HG02973 (cell line): ENCODE measurements at regions not wholly inside any gene's neighbourhood (a gene's known extent, or its start where the extent isn't known, plus 50 kb on each side); places are given as distances from the start of the nearest gene placed in this dataset.

ENCODE experiments used
- ATAC-seq: cut with Tn5 transposase; IDR thresholded peaks from one replicate; pipeline ENCODE4 v1.9.1; 2021; ENCODE audit warnings: moderate library complexity; ENCODE audit not compliant: unreplicated experiment

DNA sequence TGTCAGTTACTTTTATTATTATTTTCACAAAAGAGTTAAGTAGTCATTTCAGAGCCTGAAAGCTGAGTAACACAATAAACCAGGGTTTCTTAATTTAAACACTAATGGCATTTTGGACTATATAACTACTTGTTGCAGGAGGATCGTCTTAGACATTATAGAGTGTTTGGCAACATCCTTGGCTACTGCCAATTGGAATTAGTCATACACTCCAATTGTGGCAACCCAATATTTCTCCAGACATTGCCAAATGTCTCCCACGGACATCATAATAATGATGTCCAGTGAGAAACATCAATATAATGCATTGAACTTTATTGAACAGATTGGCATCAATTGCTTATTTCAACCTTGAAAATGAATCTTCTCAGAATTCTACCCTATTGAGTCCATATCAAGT, 441.9 kb upstream of the ADGRL4 start:
- no peak for ATAC-seq

DNA sequence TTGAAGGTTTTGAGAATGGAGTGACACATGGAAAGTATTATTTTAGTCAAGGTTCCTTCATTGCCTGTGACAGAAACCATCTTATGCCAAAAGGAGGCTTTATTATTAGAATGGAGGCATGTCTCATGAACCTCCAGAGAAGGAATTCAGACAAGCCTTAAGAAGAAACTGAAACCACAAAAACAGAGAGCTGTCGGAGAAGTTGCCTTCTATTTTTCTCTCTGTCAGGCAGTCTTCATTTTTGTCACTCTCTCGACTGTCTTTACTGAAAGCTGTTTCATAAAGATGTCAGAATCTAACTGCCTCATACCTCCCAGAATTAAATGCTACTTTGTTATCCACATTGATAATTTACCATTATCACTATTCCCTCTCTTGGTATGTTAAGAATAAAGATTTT, 434.7 kb upstream of the ADGRL4 start:
- ATAC-seq: no peak

DNA sequence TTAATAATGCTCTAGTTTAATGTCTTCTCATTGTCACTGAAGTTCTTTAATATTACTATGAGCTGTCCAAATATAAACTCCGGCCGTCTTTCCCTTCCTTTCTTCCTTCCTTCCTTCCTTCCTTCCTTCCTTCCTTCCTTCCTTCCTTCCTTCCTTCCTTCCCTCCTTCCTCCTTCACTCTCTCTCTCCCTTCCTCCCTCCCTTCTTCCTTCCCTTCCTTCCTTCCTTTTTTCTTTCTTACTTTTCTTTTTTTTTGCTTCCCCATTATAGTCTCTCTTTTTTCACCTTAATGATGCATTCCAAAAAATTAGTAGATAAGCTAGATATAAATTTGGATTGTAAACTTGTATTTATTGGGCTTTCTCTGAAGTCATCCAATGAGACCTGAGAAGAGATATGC, 431.0 kb upstream of the ADGRL4 start:
- no peak for ATAC-seq

DNA sequence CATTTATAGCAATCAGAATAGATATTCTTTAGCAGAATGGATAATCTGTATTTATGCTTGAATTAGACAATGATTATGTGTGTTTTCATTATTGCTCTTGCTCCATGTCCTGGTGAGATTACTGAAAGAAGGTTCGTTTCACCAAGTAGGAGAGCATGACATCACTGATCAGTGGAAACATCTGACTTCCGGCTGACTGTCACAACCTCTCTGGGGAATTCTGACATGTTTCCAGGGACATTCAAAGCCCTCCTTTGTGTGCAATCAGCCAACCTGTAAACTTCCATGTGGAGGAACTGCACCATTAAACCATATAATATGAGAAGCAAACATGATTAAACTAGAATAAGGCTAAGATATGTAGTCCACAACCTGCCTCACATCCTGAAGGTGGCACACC, 424.8 kb upstream of the ADGRL4 start:
- no peak for ATAC-seq

DNA sequence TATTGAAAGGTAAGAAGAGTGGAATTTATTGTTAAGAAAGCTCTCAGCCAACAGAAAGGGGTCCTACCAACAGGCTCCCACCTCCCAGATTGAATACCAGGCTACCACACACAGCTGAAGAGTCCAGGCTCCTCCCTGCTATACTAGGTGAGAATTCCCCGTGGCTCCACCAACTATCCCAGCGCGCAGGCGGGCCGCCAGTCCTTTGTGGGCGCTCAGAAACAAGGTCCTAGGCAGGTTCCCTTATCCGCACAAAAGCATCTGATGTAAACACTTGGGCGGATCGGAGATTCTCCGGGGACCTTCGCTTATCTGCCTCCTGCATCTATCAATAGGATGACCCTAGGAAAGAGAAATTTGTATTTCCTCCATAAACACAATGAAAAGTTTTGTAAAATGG, 423.9 kb upstream of the ADGRL4 start:
- ATAC-seq: no peak

DNA sequence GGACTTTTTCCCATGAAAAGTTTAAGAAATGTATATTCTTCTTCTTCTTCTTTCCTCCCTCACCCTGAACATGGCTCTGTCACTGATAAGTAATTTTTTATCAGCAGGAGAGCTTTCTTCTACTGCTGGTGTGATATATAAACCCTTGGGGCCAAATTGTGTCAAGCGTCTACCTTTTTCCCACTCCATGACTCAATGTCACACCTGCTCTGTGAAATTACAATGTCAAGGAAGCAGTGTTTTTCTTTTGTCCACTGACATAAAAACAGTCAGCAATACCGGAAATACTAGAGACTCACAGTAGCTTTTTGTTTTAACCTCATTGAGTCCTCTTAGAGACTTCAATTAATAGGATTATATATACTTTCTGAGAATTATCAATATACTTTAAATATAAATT, 416.2 kb upstream of the ADGRL4 start:
- no peak for ATAC-seq

DNA sequence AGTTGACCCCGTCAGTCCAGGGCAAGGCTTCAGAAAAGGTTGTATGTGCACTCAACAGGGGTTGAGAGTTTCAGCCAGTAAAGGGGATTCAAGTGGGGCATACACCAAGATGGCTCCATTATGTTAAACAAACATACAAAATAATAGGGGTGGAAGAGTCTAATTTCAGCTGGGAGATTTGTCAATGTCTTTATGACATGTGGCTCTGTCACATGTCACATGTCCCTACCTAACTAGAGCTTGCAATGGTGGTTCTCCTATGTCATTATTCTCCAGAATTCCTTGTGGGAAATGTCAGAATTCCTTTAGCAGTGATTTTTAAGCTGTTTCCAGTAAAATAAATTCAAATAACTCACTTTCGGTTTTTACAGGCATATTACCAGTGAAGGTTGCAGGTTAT, 392.0 kb upstream of the ADGRL4 start:
- no peak for ATAC-seq

DNA sequence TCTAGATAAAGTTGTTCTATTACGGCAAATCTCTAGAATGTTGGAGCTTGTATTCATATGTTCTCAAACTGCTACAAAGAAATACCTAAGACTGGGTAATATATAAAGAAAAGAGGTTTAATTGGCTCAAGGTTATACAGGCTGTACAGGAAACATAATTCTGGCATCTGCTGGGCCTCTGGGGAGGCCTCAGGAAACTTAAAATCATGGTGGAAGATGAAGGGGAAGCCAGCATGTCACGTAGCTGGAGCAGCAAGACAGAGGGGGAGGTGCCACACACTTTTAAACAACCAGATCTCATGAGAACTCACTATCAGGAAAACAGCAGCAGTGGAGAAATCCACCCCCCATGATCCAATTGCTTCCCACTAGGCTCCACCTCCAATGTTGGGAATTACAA, 390.4 kb upstream of the ADGRL4 start:
- ATAC-seq: no peak

DNA sequence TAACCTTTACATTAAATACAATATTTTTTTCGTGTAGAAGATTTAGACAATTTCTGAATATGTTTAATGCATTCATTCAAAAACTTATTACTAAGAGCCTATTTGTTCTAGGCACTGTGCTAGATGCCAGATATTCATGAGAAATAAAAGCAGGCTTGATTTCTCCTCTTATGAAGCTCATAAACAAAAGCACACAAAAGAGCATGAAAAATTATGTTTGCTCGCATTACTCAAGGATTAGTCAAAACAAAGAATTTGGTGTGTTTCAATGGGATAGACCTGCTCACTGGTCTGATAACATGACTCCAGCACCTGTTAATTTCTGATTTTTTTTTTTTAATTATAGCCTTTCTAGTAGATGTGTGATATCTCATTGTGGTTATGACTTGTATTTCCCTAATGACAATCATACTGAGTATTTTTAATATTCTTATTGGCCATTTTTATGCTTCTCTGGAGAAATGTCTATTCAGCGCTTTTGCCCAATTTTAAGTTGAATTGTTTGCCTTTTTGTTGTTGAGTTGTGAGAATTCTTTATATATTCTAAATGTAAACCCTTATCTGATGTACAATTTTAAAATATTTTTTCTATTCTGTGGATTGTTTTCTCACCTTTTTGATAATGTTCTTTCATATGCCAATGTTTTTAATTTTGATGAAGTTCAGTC, 382.3 kb upstream of the ADGRL4 start:
- ATAC-seq: no peak

DNA sequence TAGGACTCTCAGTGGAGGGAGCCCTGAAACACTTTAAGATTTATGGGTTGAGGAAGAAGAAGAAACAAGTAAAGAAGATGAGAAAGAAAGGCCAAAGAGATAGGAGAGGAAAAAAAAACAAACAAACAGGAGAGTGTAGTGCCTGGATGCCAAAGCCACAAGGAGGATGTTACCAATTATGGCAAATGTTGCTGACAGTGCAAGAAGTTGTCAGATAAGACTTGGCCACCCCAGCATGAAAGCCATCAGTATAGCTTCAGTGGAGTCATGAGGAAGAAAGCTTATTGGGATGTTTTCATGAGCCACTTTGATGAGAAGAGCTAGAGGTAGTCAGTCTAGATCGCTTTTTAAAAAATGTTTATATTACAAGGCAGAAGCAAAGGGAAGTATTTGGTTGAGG, 380.2 kb upstream of the ADGRL4 start:
- ATAC-seq: no peak

DNA sequence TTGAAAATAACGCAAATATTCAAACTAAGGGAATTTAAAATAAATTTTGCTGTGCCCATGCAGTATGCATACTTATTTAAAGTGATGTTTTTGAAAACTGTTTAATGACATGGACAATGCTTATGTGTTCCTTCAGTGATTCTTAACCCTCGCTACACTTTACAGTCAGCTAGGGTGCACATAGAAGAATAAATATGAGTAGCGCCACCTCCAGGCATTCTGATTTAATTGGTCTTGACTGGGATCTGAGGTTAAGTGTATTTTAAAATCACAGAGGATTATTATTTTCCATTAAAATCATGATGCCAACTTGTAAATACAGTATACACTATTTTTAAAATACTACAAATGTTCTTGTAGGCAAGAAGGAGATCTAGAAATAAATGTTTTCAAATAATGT, 373.5 kb upstream of the ADGRL4 start:
- ATAC-seq: no peak

DNA sequence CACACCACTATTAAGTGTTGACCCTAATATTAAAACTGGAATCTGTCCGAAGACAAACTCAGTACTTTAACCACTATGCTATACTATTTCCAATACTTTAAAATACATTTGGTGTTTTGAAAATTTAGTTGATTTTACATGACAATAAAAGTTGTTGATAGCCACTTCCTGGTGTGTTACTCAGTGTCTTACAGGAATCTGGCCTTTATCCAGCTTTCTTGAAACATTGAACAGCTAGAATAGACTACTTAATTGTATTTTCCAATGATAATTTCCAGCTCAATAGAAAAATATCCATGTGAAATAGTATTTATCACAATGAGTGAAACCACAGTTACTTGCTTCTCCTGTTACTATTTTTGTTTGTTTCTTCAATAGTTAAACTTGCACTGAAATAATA, 369.6 kb upstream of the ADGRL4 start:
- no peak for ATAC-seq

DNA sequence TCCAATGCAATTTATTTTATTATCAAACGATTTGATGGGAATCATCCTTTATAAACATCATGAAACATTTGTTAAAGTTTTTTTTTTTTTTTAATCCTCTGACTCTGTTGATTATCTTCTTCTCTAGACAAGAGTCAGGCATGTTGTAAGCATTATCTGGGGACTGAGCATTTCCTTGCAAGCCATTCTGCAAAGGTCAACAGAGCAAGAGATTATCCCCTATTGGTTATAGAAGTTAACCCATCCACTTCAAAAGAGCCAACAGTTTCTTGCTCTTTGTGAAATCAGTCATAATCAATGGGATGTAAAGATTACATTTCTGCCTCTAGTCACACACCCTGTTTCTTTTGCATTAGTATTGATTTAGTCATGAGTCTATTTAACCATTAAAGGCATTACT, 368.8 kb upstream of the ADGRL4 start:
- no peak for ATAC-seq

DNA sequence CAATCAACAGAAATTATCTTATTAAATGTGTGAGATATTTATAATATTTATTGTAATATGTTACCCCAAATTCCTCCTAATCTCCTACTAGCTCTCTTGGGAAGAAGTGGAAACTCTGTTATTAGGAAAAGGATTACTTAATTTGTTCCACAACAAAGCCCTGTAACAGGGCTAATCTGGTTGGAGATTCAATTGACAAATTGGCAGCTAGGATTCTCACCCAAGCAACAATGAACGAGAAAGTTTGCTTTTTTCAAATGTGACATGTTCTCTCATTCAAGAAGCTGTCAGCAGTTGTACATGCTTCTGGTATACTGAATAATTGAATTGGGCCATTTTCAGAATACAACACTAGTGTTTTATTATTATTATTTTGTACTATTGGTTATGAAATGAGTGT, 367.9 kb upstream of the ADGRL4 start:
- ATAC-seq: no peak

DNA sequence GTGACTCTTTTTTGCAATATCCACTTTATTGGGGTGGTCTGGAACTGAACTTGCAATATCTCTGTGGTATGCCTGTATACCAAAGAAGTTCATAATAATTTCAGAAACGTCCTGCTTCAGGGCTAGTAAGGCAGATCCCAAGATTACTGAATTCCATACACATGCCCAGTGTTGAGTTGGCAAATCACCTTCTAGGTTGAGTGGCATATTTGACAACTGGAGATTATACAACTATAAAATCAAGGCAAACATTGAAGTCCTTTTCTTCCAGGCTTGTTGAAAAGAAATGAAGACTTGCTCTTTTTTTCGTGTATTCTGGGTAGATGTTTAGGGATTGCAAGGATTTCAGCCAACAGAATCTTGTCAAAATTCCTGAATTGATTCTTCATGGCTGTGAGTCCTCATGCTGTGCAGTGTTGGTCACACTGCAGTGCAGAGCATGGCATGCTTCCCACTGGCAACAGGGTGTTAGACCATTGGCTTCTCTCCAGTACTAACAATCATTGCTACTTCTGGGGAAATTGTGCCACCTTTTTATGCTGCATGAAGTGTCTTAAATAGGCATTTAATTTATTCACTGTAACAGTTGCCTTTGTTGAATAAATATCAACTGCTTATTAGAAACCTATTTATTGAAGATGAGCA, 367.1 kb upstream of the ADGRL4 start:
- no peak for ATAC-seq

DNA sequence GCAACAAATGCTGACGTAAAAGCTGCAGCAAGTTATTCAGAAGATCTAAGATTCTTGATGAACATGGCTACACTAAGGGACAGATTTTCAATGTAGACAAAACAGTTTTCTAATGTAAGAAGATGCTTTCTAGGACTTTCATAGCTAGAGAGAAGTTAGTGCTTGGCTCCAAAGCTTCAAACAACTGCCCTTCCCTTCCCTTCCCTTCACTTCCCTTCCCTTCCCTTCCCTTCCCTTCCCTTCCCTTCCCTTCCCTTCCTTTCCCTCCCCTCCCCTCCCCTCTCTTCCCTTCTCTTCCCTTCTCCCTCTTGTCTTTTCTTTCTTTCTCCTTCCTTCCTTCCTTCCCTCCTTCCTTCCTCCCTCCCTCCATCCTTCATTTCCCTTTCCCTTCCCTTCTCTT, 365.3 kb upstream of the ADGRL4 start:
- no peak for ATAC-seq

DNA sequence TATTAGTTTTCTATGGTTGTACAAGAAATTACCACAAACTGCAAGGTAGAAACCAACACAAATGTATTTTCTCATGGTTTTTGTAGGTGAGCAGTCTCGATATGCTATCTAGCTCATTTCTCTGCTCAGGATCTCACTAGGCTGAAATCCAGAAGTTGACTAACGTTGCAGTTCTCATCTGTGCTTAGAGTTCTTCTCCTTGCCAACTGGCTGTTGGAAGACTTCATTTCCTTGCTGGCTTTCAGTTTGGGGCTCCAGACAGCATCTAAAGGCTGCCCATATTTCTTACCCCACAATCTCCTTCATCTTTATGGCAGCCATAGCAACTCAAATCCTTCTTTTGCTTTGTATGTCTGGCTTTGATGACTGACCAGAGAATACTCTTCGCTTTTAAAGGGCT, 362.6 kb upstream of the ADGRL4 start:
- ATAC-seq: no peak

DNA sequence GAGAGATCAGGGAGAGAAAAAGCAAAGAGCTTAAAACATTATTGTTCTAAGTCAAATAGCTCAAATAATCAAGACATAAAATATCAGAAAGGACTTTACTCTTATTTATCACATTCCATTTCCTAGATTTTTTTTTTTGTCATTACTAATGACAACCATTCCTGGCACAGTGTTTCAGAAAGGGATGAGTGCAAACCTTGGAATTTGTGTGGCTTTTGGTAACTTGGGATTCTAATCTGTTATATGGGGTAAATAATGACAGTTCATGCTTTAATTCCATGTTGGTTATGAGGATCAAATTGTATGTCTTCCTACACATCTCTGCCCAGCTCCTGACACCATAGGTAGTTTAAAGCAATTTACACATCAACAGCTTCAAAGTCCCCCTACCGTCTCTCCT, 358.4 kb upstream of the ADGRL4 start:
- ATAC-seq: no peak

DNA sequence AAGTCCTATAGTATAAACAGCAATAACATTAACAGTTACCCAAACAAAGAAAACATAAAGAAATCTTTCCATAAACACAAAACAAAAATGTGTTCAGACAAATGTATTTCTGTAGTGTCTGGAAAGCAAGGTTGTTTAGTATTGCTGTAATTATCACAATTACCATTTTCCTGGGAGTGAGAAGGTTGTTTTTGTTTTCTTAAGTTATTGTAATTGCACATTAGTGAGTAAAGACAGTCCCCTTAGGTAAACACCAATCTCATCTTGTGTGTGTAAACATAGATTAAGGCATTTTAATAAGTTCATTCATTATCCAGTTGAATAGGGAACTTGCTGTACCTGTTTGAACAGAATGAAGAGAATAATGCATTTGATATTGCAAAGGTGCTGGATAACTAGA, 356.9 kb upstream of the ADGRL4 start:
- no peak for ATAC-seq

DNA sequence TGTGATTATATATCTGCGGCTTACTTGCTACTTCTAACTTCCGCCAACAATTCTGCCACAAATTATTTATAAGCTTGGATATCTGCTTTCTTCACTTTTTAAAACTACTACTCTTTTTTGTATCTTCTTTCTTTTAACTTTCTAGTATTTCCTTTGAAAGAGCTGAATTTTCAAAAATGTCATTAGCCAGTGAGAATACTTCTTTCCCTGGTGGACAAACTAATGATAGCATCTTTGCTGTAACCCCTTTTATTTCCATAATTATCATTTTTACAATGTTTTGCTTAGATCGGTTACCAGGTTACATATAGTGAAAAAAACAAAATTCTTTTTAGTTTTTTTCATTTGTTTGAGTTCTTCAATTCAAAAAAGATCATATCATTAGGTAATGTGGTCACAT, 355.9 kb upstream of the ADGRL4 start:
- no peak for ATAC-seq

DNA sequence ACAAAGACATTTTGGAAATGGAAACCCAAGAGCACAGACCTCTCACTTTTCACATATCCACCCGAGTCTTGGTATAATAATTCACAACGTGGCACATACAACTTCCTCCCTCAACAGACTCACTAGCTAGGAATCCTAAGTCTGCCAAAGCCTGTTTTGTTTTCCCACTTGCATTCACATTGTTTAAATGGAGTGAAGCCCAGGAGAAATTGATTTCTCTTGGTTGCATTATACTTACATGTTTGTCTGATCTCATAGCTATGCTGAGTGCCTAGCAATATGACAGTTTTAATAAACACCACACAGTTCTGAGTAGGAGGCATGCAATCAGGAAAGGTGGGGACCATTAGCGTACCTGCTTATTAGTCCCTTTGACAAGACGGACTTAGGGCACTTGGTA, 348.6 kb upstream of the ADGRL4 start:
- no peak for ATAC-seq

DNA sequence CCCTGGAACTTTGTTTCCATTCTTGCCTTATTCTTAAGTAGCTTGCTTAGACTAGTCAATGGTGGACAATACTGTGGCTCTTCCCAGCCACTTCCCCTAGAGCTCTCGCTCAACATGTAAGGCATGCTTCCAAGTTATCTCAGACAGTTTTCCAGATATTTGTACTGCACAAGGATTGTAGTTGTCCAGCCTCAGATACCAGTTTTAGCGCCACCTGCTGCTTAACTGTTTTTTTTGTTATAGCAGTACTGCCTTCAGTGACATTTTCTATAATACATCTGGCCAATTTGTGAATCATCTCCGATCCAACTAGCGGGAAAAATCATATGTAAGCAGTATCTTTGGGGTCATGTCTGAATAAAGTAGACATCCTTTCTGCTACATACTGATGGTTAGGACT, 346.7 kb upstream of the ADGRL4 start:
- peak; percentile 52 for ATAC-seq

DNA sequence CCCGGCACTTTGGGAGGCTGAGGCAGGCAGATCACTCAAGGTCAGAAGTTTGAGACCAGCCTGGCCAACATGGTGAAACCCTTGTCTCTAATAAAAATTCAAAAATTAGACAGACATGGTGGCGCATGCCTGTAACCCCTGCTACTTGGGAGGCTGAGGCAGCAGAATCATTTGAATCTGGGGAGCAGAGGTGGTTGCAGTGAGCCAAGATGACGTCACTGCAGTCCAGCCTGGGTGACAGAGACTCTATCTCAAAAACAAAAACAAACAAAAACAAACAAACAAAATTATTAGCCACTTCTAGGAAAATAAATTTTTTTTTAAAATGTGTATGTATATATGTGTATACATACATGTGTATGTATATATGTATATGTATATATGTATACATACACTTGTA, 320.3 kb upstream of the ADGRL4 start:
- no peak for ATAC-seq
